ENCODE measurements at regions not wholly inside any gene's neighbourhood (a gene's known extent, or its start where the extent isn't known, plus 50 kb on each side); places are given as distances from the start of the nearest gene placed in this dataset.
"Not testable (repeated sequence)": the region's sequence is repeated elsewhere in the genome, so short reads cannot be mapped to it uniquely, and the experiment has no call there.

DNA sequence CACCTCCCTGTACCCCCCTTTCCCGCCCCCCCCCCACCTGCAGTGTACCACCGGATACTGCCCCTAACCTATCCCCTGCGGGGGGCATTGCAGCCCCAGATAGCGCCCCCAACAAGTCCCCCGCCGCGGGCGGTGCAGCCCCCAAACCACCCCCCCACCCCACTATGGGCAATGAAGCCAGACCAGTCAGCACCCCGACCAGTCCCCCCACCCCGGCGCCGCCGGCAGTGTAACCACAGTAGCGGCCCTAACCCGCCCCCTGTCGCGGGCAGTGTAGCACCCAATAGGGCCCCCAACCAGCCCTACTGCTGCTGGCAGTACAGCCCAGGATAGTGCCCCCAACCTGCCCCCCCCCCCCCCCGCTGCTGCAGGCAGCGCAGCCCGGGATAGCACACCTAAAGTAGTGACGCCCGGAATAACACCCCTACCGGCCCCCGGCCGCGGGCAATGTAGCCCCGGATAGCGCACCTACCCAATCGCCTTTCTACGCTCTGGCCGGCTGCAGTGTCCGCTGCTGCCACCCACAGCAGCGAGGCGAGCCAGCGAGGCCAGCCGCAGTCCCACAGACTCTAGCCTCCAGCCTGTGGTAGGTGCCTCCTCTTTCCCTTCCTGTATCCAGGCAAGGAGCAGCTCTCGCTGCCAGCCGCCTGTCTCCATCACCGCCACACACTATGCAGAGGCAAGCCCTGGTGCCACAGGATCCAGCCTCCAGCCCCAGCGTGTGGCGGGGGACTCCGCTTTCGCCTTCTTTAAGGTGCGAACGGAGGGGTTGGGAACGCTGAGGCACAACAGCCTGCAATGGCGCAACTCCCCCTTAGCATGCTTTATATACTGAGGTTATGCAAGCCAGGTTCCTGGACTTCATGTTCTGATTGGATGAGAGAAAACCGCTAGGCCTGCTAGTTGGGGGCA lies 229.3 kb downstream of the LIPI start:
- H3K36me3 Mint-ChIP-seq (ENCODE audit: low read depth); H3K9me3 Mint-ChIP-seq; H3K27ac Mint-ChIP-seq; H3K4me1 Mint-ChIP-seq (ENCODE audit: low read depth); H3K4me3 Mint-ChIP-seq; H3K27me3 Mint-ChIP-seq: not testable (repeated sequence)

DNA sequence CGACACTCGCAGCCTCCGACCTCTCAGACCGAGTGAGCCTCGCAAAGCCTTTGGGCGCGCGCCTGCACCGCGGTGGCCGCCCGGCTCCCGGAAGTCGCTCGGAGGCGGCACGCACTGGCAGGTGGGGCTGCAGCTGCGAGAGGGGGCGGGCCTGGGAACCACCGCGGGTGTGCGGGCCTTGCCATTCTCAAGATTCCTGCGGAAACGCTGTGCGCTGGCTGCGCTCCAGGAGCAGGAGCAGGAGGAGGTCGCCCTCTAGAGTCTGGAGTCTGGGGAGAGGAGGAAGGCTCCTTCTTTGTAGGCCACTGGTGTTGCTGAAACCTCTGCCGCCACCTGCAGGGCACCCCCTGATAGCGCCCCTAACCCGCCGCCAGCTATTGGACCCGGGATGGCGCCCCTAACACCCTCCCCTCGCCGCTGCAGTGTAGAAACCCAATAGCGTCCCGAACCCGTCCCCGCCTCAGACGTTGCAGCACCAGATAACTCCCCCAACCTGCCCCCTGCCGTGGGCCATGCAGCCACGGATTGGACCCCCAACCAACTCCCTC lies 230.6 kb downstream of the LIPI start:
- H3K9me3 Mint-ChIP-seq; H3K27me3 Mint-ChIP-seq; H3K36me3 Mint-ChIP-seq (ENCODE audit: low read depth); H3K27ac Mint-ChIP-seq; H3K4me1 Mint-ChIP-seq (ENCODE audit: low read depth): not testable (repeated sequence)
- H3K4me3 Mint-ChIP-seq = peak overlapping the region; percentile 13

DNA sequence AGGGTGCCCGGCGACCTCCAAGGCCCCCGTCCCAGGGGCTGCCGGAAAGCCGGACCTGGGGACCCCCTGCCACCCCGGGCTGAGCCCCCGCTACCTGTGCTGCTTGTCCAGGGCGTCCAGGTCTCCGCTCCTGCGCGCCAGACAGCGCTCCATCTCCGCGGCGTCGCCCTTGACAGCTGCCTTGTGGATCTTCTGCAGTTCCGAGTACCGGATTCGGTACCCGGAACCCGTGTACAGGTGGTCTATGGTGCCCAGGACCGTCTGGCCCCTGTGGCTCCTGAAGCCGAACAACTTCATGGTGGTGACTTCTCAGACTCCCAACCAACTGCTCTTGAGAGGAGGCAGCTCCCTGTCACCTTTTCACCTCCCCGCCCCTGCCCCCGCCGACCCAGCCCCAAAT lies 231.1 kb downstream of the LIPI start:
- not testable (repeated sequence) for H3K4me1 Mint-ChIP-seq (ENCODE audit: low read depth); H3K9me3 Mint-ChIP-seq; H3K36me3 Mint-ChIP-seq (ENCODE audit: low read depth); H3K27ac Mint-ChIP-seq; H3K4me3 Mint-ChIP-seq; H3K27me3 Mint-ChIP-seq

GRCh38 chr21:13974582-13974981 lies 236.2 kb downstream of the LIPI start:
- not testable (repeated sequence) for H3K9me3 Mint-ChIP-seq, H3K4me3 Mint-ChIP-seq

DNA sequence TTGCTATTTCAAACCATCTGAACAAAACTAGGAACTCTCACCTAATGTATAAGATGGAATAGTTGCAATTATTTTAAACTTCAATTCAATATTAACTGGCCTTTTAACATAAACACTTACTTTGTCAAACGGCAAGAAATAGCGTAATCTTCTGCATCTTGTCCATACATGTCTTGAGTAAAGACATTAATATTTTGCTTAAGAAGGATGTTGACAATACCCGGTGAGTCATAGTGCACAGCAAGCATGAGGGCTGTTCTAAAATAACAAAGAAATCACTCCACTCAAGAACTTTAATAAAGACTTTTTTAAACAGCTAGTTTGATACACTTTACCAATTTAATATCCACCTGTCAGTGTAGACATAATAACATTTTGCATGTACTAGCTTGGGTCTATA lies 240.9 kb downstream of the LIPI start:
- not testable (repeated sequence) for H3K27me3 Mint-ChIP-seq, H3K4me3 Mint-ChIP-seq, H3K9me3 Mint-ChIP-seq

More at GRCh38 chr21:13974582-13974981, 236.2 kb downstream of the LIPI start:
- H3K27me3 Mint-ChIP-seq; H3K4me1 Mint-ChIP-seq (ENCODE audit: low read depth); H3K36me3 Mint-ChIP-seq (ENCODE audit: low read depth); H3K27ac Mint-ChIP-seq: not testable (repeated sequence)

DNA sequence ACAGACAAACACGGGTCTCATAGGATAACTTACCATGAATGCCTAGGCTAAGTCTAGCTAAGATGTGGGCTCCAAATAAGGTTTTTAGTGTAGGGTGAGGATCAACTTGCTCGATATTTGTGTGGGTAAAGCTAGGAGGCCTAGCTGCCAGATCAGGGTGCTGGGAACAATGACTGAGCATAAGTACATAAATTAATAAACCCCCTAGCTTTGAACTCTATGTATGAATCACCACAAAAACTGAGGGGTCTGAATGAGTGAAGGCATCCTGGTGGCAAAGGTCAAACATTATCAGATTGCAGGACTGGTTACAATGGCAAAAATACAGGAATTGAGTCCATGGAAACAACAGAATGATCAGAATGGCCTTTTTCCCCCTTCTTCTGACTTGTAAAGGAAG lies 241.8 kb downstream of the LIPI start:
- not testable (repeated sequence) for H3K27ac Mint-ChIP-seq; H3K4me3 Mint-ChIP-seq; H3K36me3 Mint-ChIP-seq (ENCODE audit: low read depth); H3K4me1 Mint-ChIP-seq (ENCODE audit: low read depth); H3K9me3 Mint-ChIP-seq; H3K27me3 Mint-ChIP-seq

More for the DNA sequence above, 240.9 kb downstream of the LIPI start:
- H3K36me3 Mint-ChIP-seq (ENCODE audit: low read depth); H3K27ac Mint-ChIP-seq; H3K4me1 Mint-ChIP-seq (ENCODE audit: low read depth): not testable (repeated sequence)

DNA sequence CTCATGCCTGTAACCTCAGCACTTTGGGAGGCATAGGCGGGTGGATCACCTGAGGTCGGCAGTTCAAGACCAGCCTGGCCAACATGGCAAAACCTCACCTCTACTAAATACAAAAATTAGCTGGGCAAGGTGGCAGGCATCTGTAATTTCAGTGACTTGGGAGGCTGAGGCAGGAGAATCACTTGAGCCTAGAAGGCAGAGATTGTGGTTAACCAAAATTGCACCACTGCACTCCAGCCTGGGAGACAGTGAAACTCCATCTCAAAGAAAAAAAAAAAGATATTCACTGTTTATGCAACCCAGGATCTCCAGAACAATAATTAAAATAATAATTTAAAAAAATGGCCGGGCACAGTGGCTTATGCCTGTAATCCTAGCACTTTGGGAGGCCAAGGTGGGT lies 247.5 kb downstream of the LIPI start:
- not testable (repeated sequence) for H3K4me3 Mint-ChIP-seq; H3K4me1 Mint-ChIP-seq (ENCODE audit: low read depth); H3K27me3 Mint-ChIP-seq; H3K27ac Mint-ChIP-seq; H3K36me3 Mint-ChIP-seq (ENCODE audit: low read depth); H3K9me3 Mint-ChIP-seq

- H3K4me3 Mint-ChIP-seq = no peak overlapping the region
- no peak overlapping the region for H3K27ac Mint-ChIP-seq
- H3K4me1 Mint-ChIP-seq (ENCODE audit: low read depth) = no peaks in the 10 kb centered on the region
- peaks cover 3% of the 10 kb centered on the region for H3K9me3 Mint-ChIP-seq
- H3K36me3 Mint-ChIP-seq (ENCODE audit: low read depth) = no peaks in the 10 kb centered on the region
- no peaks in the 10 kb centered on the region for H3K27me3 Mint-ChIP-seq
These were observed 273.5 kb downstream of the LIPI start for GRCh38 chr21:13937236-13937635.

GRCh38 chr21:13936033-13936937 lies 274.5 kb downstream of the LIPI start:
- not testable (repeated sequence) for H3K36me3 Mint-ChIP-seq (ENCODE audit: low read depth); H3K27me3 Mint-ChIP-seq; H3K4me1 Mint-ChIP-seq (ENCODE audit: low read depth); H3K9me3 Mint-ChIP-seq; H3K27ac Mint-ChIP-seq; H3K4me3 Mint-ChIP-seq

- not testable (repeated sequence) for H3K27me3 Mint-ChIP-seq; H3K36me3 Mint-ChIP-seq (ENCODE audit: low read depth); H3K4me3 Mint-ChIP-seq; H3K27ac Mint-ChIP-seq; H3K4me1 Mint-ChIP-seq (ENCODE audit: low read depth); H3K9me3 Mint-ChIP-seq
These were observed 275.2 kb downstream of the LIPI start for GRCh38 chr21:13935396-13936032.

DNA sequence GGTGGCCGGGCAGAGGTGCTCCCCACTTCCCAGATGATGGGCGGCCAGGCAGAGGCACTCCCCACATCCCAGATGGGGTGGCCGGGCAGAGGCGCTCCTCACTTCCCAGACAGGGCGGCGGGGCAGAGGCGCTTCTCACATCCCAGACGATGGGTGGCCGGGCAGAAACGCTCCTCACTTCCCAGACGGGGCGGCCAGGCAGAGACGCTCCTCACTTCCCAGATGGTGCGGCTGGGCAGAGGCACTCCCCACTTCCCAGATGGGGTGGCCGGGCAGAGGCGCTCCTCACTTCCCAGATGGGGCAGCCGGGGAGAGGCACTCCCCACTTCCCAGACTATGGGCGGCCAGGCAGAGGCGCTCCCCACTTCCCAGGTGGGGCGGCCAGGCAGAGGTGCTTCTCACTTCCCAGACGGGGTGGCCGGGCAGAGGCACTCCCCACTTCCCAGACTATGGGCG lies 275.8 kb downstream of the LIPI start:
- not testable (repeated sequence) for H3K9me3 Mint-ChIP-seq; H3K36me3 Mint-ChIP-seq (ENCODE audit: low read depth); H3K4me1 Mint-ChIP-seq (ENCODE audit: low read depth); H3K4me3 Mint-ChIP-seq; H3K27me3 Mint-ChIP-seq; H3K27ac Mint-ChIP-seq

GRCh38 chr21:13923175-13923574 lies 287.6 kb downstream of the LIPI start:
- not testable (repeated sequence) for H3K4me1 Mint-ChIP-seq (ENCODE audit: low read depth); H3K4me3 Mint-ChIP-seq; H3K9me3 Mint-ChIP-seq; H3K27me3 Mint-ChIP-seq; H3K36me3 Mint-ChIP-seq (ENCODE audit: low read depth); H3K27ac Mint-ChIP-seq

DNA sequence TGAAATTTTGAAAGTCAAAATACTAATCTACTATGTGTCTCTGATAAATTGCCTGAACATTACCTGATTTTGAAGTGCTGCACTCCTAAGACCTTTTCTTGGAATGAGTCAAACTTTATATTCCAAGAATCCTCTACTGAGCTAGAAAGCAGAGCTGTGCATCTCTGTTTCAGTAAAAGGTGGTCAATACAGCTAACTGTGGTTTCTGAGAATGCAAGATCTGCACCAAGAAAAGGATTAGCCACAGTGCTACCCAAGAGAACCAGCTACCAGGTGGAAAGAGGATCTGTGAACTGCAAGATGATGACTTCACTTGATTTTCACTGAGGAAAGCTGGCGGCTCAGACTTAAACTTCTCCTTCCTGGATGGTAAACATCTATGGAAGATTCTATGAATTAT lies 289.3 kb downstream of the LIPI start:
- H3K27ac Mint-ChIP-seq; H3K4me3 Mint-ChIP-seq; H3K36me3 Mint-ChIP-seq (ENCODE audit: low read depth); H3K4me1 Mint-ChIP-seq (ENCODE audit: low read depth); H3K9me3 Mint-ChIP-seq; H3K27me3 Mint-ChIP-seq: not testable (repeated sequence)

DNA sequence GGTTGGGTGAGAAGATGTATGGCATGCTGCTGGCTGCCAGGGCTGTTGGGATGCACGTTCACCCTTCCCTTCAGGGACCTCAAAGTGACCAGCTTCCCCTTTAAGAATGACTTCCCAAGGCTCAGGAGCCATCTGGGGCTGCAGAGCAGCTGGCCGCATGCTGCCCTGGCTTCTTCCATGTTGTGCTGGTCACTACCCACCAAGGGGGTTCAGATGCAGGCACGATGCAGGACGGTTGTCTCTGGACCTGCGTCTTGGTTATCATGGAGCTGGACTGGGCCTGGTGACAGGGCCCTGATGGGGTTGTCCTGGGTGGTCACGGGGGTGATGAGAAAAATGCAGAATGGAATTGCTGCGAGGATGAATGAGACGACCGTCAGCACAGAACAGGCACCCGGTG lies 297.8 kb downstream of the POTED start:
- H3K4me3 Mint-ChIP-seq; H3K9me3 Mint-ChIP-seq; H3K4me1 Mint-ChIP-seq (ENCODE audit: low read depth); H3K36me3 Mint-ChIP-seq (ENCODE audit: low read depth); H3K27ac Mint-ChIP-seq; H3K27me3 Mint-ChIP-seq: not testable (repeated sequence)

- H3K27ac Mint-ChIP-seq; H3K36me3 Mint-ChIP-seq (ENCODE audit: low read depth); H3K4me3 Mint-ChIP-seq; H3K27me3 Mint-ChIP-seq; H3K4me1 Mint-ChIP-seq (ENCODE audit: low read depth); H3K9me3 Mint-ChIP-seq: not testable (repeated sequence)
These were observed 287.1 kb downstream of the POTED start for GRCh38 chr21:13896596-13897247.

Measured in stimulated activated naive CD8-positive, alpha-beta T cell treated with anti-CD3 and anti-CD28 coated beads, Interleukin-15, Interleukin-2, amounts not matched to agents 100 ng/mL and 50 ng/mL, for 24 hours (primary cell).